H1 (cell line): ENCODE measurements at regions not wholly inside any gene's neighbourhood (a gene's known extent, or its start where the extent isn't known, plus 50 kb on each side); places are given as distances from the start of the nearest gene placed in this dataset.

Experiments
- CEBPB ChIP-seq: IDR thresholded peaks from 2 replicates; pipeline ENCODE4 v1.6.1; 2012; ENCODE audit warnings: low read depth, low read length
- RAD21 ChIP-seq, 2 experiments: IDR thresholded peaks in 1 of 2; conservative IDR thresholded peaks in 1 of 2; 2 replicates each; pipeline ENCODE4 v1.6.1; 2011; ENCODE audit warnings: low read depth in 2 of 2, low read length in 2 of 2, improper control_type of control experiment in 1 of 2, inconsistent platforms in 1 of 2, mild to moderate bottlenecking in 1 of 2, moderate library complexity in 1 of 2
- SIX5 ChIP-seq: IDR thresholded peaks from 2 replicates; pipeline ENCODE4 v1.6.1; 2011; ENCODE audit warnings: mild to moderate bottlenecking, low read depth, low read length
- TF ChIP-seq, protein P1 (sequence below): fragments of 300-600 bp; sonication (generic); IDR thresholded peaks from 2 replicates; pipeline ENCODE4 v1.7.1; 2012; ENCODE audit warnings: low read length, moderate library complexity, mild to moderate bottlenecking, inconsistent platforms; ENCODE audit not compliant: insufficient replicate concordance
- TF ChIP-seq, protein P2 (sequence below): IDR thresholded peaks from 2 replicates; pipeline ENCODE4 v1.6.1; 2011; ENCODE audit warnings: low read length, improper control_type of control experiment

DNA sequence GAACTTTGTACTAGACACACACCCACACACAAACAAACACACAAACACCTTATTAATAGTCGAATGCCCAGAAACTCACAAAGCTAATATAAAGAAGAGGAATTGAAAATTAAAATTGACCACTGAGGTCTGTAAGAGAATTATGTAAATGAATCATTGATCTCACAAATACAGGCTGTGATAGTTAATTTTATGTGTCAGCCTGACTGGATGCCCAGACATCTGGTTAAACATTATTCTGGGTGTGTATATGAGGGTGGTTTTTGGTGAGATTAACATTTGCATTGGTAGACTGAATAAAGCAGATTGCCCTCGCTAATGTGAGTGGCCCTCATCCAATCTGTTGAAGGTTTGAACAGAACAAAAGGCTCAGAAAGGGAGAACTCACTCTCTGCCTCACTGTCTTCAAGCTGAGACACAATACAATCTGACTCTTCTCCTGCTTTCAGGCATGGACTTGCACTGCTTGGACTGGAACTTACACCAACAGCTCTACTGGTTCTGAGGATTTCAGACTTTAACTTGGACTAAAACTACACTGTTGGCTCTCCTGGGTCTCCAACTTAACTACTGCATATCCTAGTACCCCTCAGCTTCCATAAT lies 199.4 kb upstream of the TTC14 start (continued):
- TF ChIP-seq, protein P1, sequence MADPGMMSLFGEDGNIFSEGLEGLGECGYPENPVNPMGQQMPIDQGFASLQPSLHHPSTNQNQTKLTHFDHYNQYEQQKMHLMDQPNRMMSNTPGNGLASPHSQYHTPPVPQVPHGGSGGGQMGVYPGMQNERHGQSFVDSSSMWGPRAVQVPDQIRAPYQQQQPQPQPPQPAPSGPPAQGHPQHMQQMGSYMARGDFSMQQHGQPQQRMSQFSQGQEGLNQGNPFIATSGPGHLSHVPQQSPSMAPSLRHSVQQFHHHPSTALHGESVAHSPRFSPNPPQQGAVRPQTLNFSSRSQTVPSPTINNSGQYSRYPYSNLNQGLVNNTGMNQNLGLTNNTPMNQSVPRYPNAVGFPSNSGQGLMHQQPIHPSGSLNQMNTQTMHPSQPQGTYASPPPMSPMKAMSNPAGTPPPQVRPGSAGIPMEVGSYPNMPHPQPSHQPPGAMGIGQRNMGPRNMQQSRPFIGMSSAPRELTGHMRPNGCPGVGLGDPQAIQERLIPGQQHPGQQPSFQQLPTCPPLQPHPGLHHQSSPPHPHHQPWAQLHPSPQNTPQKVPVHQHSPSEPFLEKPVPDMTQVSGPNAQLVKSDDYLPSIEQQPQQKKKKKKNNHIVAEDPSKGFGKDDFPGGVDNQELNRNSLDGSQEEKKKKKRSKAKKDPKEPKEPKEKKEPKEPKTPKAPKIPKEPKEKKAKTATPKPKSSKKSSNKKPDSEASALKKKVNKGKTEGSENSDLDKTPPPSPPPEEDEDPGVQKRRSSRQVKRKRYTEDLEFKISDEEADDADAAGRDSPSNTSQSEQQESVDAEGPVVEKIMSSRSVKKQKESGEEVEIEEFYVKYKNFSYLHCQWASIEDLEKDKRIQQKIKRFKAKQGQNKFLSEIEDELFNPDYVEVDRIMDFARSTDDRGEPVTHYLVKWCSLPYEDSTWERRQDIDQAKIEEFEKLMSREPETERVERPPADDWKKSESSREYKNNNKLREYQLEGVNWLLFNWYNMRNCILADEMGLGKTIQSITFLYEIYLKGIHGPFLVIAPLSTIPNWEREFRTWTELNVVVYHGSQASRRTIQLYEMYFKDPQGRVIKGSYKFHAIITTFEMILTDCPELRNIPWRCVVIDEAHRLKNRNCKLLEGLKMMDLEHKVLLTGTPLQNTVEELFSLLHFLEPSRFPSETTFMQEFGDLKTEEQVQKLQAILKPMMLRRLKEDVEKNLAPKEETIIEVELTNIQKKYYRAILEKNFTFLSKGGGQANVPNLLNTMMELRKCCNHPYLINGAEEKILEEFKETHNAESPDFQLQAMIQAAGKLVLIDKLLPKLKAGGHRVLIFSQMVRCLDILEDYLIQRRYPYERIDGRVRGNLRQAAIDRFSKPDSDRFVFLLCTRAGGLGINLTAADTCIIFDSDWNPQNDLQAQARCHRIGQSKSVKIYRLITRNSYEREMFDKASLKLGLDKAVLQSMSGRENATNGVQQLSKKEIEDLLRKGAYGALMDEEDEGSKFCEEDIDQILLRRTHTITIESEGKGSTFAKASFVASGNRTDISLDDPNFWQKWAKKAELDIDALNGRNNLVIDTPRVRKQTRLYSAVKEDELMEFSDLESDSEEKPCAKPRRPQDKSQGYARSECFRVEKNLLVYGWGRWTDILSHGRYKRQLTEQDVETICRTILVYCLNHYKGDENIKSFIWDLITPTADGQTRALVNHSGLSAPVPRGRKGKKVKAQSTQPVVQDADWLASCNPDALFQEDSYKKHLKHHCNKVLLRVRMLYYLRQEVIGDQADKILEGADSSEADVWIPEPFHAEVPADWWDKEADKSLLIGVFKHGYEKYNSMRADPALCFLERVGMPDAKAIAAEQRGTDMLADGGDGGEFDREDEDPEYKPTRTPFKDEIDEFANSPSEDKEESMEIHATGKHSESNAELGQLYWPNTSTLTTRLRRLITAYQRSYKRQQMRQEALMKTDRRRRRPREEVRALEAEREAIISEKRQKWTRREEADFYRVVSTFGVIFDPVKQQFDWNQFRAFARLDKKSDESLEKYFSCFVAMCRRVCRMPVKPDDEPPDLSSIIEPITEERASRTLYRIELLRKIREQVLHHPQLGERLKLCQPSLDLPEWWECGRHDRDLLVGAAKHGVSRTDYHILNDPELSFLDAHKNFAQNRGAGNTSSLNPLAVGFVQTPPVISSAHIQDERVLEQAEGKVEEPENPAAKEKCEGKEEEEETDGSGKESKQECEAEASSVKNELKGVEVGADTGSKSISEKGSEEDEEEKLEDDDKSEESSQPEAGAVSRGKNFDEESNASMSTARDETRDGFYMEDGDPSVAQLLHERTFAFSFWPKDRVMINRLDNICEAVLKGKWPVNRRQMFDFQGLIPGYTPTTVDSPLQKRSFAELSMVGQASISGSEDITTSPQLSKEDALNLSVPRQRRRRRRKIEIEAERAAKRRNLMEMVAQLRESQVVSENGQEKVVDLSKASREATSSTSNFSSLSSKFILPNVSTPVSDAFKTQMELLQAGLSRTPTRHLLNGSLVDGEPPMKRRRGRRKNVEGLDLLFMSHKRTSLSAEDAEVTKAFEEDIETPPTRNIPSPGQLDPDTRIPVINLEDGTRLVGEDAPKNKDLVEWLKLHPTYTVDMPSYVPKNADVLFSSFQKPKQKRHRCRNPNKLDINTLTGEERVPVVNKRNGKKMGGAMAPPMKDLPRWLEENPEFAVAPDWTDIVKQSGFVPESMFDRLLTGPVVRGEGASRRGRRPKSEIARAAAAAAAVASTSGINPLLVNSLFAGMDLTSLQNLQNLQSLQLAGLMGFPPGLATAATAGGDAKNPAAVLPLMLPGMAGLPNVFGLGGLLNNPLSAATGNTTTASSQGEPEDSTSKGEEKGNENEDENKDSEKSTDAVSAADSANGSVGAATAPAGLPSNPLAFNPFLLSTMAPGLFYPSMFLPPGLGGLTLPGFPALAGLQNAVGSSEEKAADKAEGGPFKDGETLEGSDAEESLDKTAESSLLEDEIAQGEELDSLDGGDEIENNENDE, result no peak
- no peak for TF ChIP-seq RAD21 (IDR thresholded peaks at IDR 0.05 in 1 of 2, conservative IDR thresholded peaks at IDR 0.05 in 1 of 2; ENCODE audit: low read depth in 2 of 2, low read length in 2 of 2)
- TF ChIP-seq, protein P2, sequence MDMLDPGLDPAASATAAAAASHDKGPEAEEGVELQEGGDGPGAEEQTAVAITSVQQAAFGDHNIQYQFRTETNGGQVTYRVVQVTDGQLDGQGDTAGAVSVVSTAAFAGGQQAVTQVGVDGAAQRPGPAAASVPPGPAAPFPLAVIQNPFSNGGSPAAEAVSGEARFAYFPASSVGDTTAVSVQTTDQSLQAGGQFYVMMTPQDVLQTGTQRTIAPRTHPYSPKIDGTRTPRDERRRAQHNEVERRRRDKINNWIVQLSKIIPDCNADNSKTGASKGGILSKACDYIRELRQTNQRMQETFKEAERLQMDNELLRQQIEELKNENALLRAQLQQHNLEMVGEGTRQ, result no peak
- no peak for TF ChIP-seq CEBPB
- TF ChIP-seq SIX5, result no peak
- TF ChIP-seq, all 59 proteins: peak for 0
